ENCODE measurements at regions not wholly inside any gene's neighbourhood (a gene's known extent, or its start where the extent isn't known, plus 50 kb on each side); places are given as distances from the start of the nearest gene placed in this dataset.
"Not testable (repeated sequence)": the region's sequence is repeated elsewhere in the genome, so short reads cannot be mapped to it uniquely, and the experiment has no call there.

DNA sequence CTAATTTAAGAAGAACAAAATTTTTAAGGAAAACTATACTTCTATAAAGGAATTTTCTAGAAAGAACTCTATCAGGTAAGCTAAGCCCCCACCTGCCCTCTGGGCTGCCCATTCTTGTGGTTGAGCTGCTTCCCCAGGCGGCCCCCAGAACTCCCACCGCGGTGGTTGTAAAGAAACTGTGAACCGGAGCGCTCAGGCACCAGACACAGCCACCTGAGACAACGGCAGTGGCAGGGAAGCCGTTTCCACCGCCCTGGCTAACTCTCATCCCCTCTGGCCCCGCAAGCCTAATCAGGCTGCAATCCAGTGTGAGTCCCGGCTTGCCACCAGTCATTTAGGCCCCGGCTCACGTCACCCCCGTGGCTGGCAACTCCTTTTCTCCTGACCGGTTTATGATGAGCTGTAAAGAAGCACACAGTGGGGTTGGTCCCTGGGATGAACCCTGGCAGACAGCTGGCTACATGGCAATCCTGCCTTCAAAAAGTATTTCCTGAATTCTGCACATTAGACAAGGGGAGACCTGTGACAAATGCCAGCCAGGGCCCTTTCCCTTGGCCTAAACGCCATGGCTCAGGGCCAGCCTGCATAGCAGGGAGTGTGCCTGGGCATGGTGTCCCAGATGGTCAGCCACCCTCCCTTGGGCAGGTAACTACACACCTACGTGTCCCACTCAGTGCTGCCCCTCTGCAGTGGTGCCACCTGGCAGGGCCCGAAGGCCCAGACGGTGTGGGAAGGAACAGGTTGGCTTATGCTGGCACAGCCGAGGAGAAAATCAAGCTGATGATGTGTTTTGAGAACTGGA lies 63.8 kb upstream of the GPR31 start:
- ATAC-seq (no peak), DNase-seq (no peak)
- Mint-ChIP-seq H3K27me3 (peaks cover 6% of the 10 kb centered on the region), H3K27ac (no peak overlapping the region), H3K4me1 (no peaks in the 10 kb centered on the region), H3K36me3 (ENCODE audit: low read depth) (no peaks in the 10 kb centered on the region), H3K9me3 (no peaks in the 10 kb centered on the region), H3K4me3 (no peak overlapping the region)

GRCh38 chr6:167225566-167226382 lies 65.3 kb upstream of the UNC93A start:
- H3K27me3 Mint-ChIP-seq: peaks cover 34% of the 10 kb centered on the region
- H3K4me3 Mint-ChIP-seq; DNase-seq; ATAC-seq; H3K4me1 Mint-ChIP-seq; H3K9me3 Mint-ChIP-seq; H3K27ac Mint-ChIP-seq; H3K36me3 Mint-ChIP-seq (ENCODE audit: low read depth): not testable (repeated sequence)

DNA sequence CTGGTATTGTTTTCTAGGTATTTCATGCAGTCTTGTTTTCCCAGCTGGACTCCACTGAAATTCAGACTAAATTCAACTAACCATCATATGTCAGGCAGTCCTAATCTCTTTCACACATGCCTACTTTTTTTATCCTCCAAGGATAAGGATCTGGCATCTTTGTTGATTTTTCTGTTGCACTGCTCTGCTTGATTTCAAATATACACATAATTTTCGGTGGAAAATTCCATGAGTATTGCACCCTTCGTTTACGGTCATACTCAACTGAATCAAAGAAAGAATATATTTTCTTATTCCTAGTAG lies 64.8 kb upstream of the UNC93A start:
- no peaks in the 10 kb centered on the region for H3K36me3 Mint-ChIP-seq (ENCODE audit: low read depth)
- no peaks in the 10 kb centered on the region for H3K4me1 Mint-ChIP-seq
- no peaks in the 10 kb centered on the region for H3K9me3 Mint-ChIP-seq
- no peak for DNase-seq
- ATAC-seq: no peak
- peaks cover 35% of the 10 kb centered on the region for H3K27me3 Mint-ChIP-seq
- H3K4me3 Mint-ChIP-seq: no peak overlapping the region
- H3K27ac Mint-ChIP-seq: no peak overlapping the region

DNA sequence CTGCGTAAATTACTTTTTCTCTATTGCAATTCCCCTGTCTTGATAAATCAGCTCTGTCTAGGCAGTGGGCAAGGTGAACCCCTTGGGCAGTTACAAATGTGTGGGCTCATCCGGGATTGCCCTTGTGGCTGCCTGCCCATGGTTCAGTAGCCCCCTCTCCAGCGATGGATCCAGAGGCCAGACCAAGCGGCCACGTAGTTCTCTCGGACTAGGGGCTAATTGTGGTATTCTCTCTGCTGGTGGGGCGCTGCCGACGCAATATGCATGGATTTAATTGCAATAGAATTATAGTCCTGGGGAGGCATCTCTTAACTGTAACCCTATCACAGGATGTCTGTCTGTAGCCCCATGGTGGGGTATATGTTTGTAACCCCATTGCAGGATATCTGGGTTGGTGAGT lies 64.3 kb upstream of the UNC93A start:
- Mint-ChIP-seq H3K27ac (no peak overlapping the region), H3K4me1 (no peaks in the 10 kb centered on the region), H3K27me3 (peaks cover 35% of the 10 kb centered on the region), H3K4me3 (no peak overlapping the region), H3K9me3 (no peaks in the 10 kb centered on the region), H3K36me3 (ENCODE audit: low read depth) (no peaks in the 10 kb centered on the region)
- DNase-seq (no peak), ATAC-seq (no peak)

- no peak for ATAC-seq
- H3K4me3 Mint-ChIP-seq: no peak overlapping the region
- no peak overlapping the region for H3K27ac Mint-ChIP-seq
- DNase-seq: no peak
- no peaks in the 10 kb centered on the region for H3K9me3 Mint-ChIP-seq
- H3K36me3 Mint-ChIP-seq (ENCODE audit: low read depth): no peaks in the 10 kb centered on the region
- no peaks in the 10 kb centered on the region for H3K4me1 Mint-ChIP-seq
- H3K27me3 Mint-ChIP-seq: peaks cover 35% of the 10 kb centered on the region
Measured at GRCh38 chr6:167227984-167228383, 63.1 kb upstream of the UNC93A start.

DNA sequence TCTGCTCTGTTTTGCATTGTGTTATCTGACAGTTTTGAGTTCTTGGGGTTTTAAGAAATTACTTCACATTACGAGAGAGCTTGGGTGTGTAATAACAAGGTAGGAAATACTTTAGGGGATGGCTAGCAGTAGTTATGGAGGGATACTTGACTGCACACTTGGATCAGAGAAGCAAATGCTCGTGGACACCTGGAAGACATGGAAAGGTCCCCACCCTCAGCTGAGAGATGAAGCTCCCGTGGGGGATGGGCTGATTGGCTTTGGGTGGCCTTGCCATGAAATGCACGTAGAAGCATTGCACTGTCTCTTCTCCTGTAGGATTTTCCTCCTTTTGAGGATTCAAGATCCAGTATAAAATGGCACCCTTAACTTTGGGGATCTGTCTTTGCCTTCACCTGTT lies 61.5 kb upstream of the UNC93A start:
- H3K36me3 Mint-ChIP-seq (ENCODE audit: low read depth): no peaks in the 10 kb centered on the region
- no peak overlapping the region for H3K4me3 Mint-ChIP-seq
- no peaks in the 10 kb centered on the region for H3K4me1 Mint-ChIP-seq
- DNase-seq: no peak
- no peaks in the 10 kb centered on the region for H3K9me3 Mint-ChIP-seq
- no peak overlapping the region for H3K27ac Mint-ChIP-seq
- H3K27me3 Mint-ChIP-seq: peaks cover 35% of the 10 kb centered on the region
- ATAC-seq: no peak

- H3K27me3 Mint-ChIP-seq: peaks cover 40% of the 10 kb centered on the region
- ATAC-seq: no peak
- no peak for DNase-seq
- H3K27ac Mint-ChIP-seq: no peak overlapping the region
- no peaks in the 10 kb centered on the region for H3K9me3 Mint-ChIP-seq
- no peak overlapping the region for H3K4me3 Mint-ChIP-seq
- H3K4me1 Mint-ChIP-seq: no peaks in the 10 kb centered on the region
- H3K36me3 Mint-ChIP-seq (ENCODE audit: low read depth): no peaks in the 10 kb centered on the region
Measured at GRCh38 chr6:167230288-167230687, 60.8 kb upstream of the UNC93A start.

- peaks cover 32% of the 10 kb centered on the region for H3K27me3 Mint-ChIP-seq
- no peaks in the 10 kb centered on the region for H3K9me3 Mint-ChIP-seq
- DNase-seq (no peak), ATAC-seq (no peak)
- no peak overlapping the region for H3K4me3 Mint-ChIP-seq
- no peaks in the 10 kb centered on the region for H3K36me3 Mint-ChIP-seq (ENCODE audit: low read depth)
- H3K4me1 Mint-ChIP-seq: no peaks in the 10 kb centered on the region
- no peak overlapping the region for H3K27ac Mint-ChIP-seq
Measured at GRCh38 chr6:167232356-167232755, 58.8 kb upstream of the UNC93A start.

- no peak for DNase-seq
- no peak overlapping the region for H3K4me3 Mint-ChIP-seq
- peaks cover 23% of the 10 kb centered on the region for H3K27me3 Mint-ChIP-seq
- no peaks in the 10 kb centered on the region for H3K4me1 Mint-ChIP-seq
- no peak for ATAC-seq
- H3K27ac Mint-ChIP-seq: no peak overlapping the region
- H3K36me3 Mint-ChIP-seq (ENCODE audit: low read depth): no peaks in the 10 kb centered on the region
- no peaks in the 10 kb centered on the region for H3K9me3 Mint-ChIP-seq
Measured at GRCh38 chr6:167233490-167233889, 57.6 kb upstream of the UNC93A start.

GRCh38 chr6:167234576-167234975 lies 56.5 kb upstream of the UNC93A start:
- H3K27ac Mint-ChIP-seq; H3K4me1 Mint-ChIP-seq; ATAC-seq; H3K36me3 Mint-ChIP-seq (ENCODE audit: low read depth); DNase-seq; H3K4me3 Mint-ChIP-seq; H3K9me3 Mint-ChIP-seq: not testable (repeated sequence)
- peaks cover 15% of the 10 kb centered on the region for H3K27me3 Mint-ChIP-seq

- Mint-ChIP-seq H3K27ac (no peak overlapping the region), H3K36me3 (ENCODE audit: low read depth) (no peaks in the 10 kb centered on the region), H3K27me3 (peaks cover 11% of the 10 kb centered on the region), H3K9me3 (no peaks in the 10 kb centered on the region), H3K4me3 (no peak overlapping the region), H3K4me1 (no peaks in the 10 kb centered on the region)
- DNase-seq (no peak), ATAC-seq (no peak)
Measured at GRCh38 chr6:167235005-167235404, 56.1 kb upstream of the UNC93A start.

GRCh38 chr6:167235421-167236238 lies 55.5 kb upstream of the UNC93A start:
- no peaks in the 10 kb centered on the region for H3K4me1 Mint-ChIP-seq
- H3K9me3 Mint-ChIP-seq: no peaks in the 10 kb centered on the region
- peak; percentile 40 for ATAC-seq
- H3K27ac Mint-ChIP-seq: no peak overlapping the region
- no peak for DNase-seq
- H3K4me3 Mint-ChIP-seq: no peak overlapping the region
- peaks cover 9% of the 10 kb centered on the region for H3K27me3 Mint-ChIP-seq
- no peaks in the 10 kb centered on the region for H3K36me3 Mint-ChIP-seq (ENCODE audit: low read depth)

- Mint-ChIP-seq H3K4me3 (no peak overlapping the region), H3K4me1 (no peaks in the 10 kb centered on the region), H3K27ac (no peak overlapping the region), H3K9me3 (no peaks in the 10 kb centered on the region), H3K27me3 (peaks cover 7% of the 10 kb centered on the region), H3K36me3 (ENCODE audit: low read depth) (no peaks in the 10 kb centered on the region)
- DNase-seq: no peak
- ATAC-seq: no peak
Measured at GRCh38 chr6:167236239-167236571, 54.9 kb upstream of the UNC93A start.

GRCh38 chr6:167237438-167238145 lies 53.5 kb upstream of the UNC93A start:
- DNase-seq (no peak), ATAC-seq (no peak)
- Mint-ChIP-seq H3K4me3 (no peak overlapping the region), H3K36me3 (ENCODE audit: low read depth) (no peaks in the 10 kb centered on the region), H3K27me3 (peaks cover 7% of the 10 kb centered on the region), H3K27ac (no peak overlapping the region), H3K9me3 (no peaks in the 10 kb centered on the region), H3K4me1 (no peaks in the 10 kb centered on the region)
